GM12874 (cell line): ENCODE measurements at regions not wholly inside any gene's neighbourhood (a gene's known extent, or its start where the extent isn't known, plus 50 kb on each side); places are given as distances from the start of the nearest gene placed in this dataset.

Experiments
- CTCF ChIP-seq: IDR thresholded peaks from 2 replicates; pipeline ENCODE4 v1.5.1; 2011; ENCODE audit warnings: low read depth, mild to moderate bottlenecking, control low read depth, low read length, moderate library complexity; ENCODE audit not compliant: insufficient read depth

GRCh38 chr12:124442772-124443445 lies 124.5 kb downstream of the NCOR2 start:
- no peak for TF ChIP-seq CTCF

GRCh38 chr12:124442281-124442680 lies 125.1 kb downstream of the NCOR2 start:
- no peak for TF ChIP-seq CTCF

- TF ChIP-seq CTCF, result no peak
These were observed 125.8 kb downstream of the NCOR2 start for GRCh38 chr12:124441443-124442194.

GRCh38 chr12:124440841-124441381 lies 126.5 kb downstream of the NCOR2 start:
- TF ChIP-seq CTCF, result no peak

- no peak for TF ChIP-seq CTCF
These were observed 127.3 kb downstream of the NCOR2 start for GRCh38 chr12:124440031-124440626.

GRCh38 chr12:124438437-124439056 lies 128.9 kb downstream of the NCOR2 start:
- no peak for TF ChIP-seq CTCF
